Hepatocyte (in vitro differentiated cells): ENCODE measurements at regions not wholly inside any gene's neighbourhood (a gene's known extent, or its start where the extent isn't known, plus 50 kb on each side); places are given as distances from the start of the nearest gene placed in this dataset.

ENCODE experiments used
- DNase-seq: peaks from one replicate; pipeline ENCODE4 v3.0.0-alpha.2; 2016; ENCODE audit warnings: low spot score
- H2AFZ ChIP-seq: fragments of 200-600 bp; sonication (generic); 2 replicates; pipeline ENCODE4 v1.6.0; 2016; ENCODE audit warnings: antibody characterized with exemption, mild to moderate bottlenecking
- H3K27ac ChIP-seq: fragments of 200-600 bp; sonication (generic); 2 replicates; pipeline ENCODE4 v1.5.1; 2016; ENCODE audit warnings: mild to moderate bottlenecking
- H3K27me3 ChIP-seq: fragments of 200-600 bp; sonication (generic); 2 replicates; pipeline ENCODE4 v1.6.1; 2016
- H3K36me3 ChIP-seq: fragments of 200-600 bp; sonication (generic); replicated peaks from 2 replicates; pipeline ENCODE4 v1.5.1; 2016; ENCODE audit warnings: low read depth; ENCODE audit not compliant: insufficient read depth
- H3K4me1 ChIP-seq: fragments of 200-600 bp; sonication (generic); 2 replicates; pipeline ENCODE4 v1.5.1; 2016; ENCODE audit warnings: mild to moderate bottlenecking, moderate library complexity; ENCODE audit not compliant: insufficient read depth
- H3K4me2 ChIP-seq: fragments of 200-600 bp; sonication (generic); 2 replicates; pipeline ENCODE4 v1.6.0; 2016
- H3K4me3 ChIP-seq: fragments of 200-600 bp; sonication (generic); 2 replicates; pipeline ENCODE4 v1.5.1; 2016; ENCODE audit warnings: mild to moderate bottlenecking
- H3K79me2 ChIP-seq: fragments of 200-600 bp; sonication (generic); 2 replicates; pipeline ENCODE4 v1.6.0; 2017; ENCODE audit warnings: mild to moderate bottlenecking
- H3K9me2 ChIP-seq: fragments of 200-600 bp; sonication (generic); replicated peaks from 2 replicates; pipeline ENCODE4 v1.6.0; 2017; ENCODE audit warnings: mild to moderate bottlenecking; ENCODE audit not compliant: insufficient read depth
- H3K9me3 ChIP-seq: fragments of 200-600 bp; sonication (generic); 2 replicates; pipeline ENCODE4 v1.5.1; 2016; ENCODE audit warnings: low read depth, mild to moderate bottlenecking
- H4K20me1 ChIP-seq: fragments of 200-600 bp; sonication (generic); 2 replicates; pipeline ENCODE4 v1.6.0; 2016; ENCODE audit warnings: mild to moderate bottlenecking; ENCODE audit not compliant: insufficient read depth, poor library complexity, severe bottlenecking
- CTCF ChIP-seq: fragments of 200-600 bp; sonication (generic); IDR thresholded peaks from 2 replicates; pipeline ENCODE4 v1.5.1; 2016; ENCODE audit warnings: antibody characterized with exemption, mild to moderate bottlenecking; ENCODE audit not compliant: poor library complexity
- EZH2 ChIP-seq: fragments of 200-600 bp; sonication (generic); IDR thresholded peaks from 2 replicates; pipeline ENCODE4 v1.6.1; 2016; ENCODE audit warnings: antibody characterized with exemption, mild to moderate bottlenecking, borderline replicate concordance
- EZH2phosphoT487 ChIP-seq: fragments of 200-600 bp; sonication (generic); IDR thresholded peaks from one replicate; pipeline ENCODE4 v1.6.1; 2018; ENCODE audit warnings: antibody characterized with exemption, mild to moderate bottlenecking, low read depth, moderate library complexity; ENCODE audit not compliant: unreplicated experiment, severe bottlenecking
- WGBS: methylation state at CpG from one replicate; pipeline ENCODE4 v1.1.6; 2016; ENCODE audit warnings: low lambda C conversion rate; ENCODE audit errors: missing lambda C conversion rate; 5-methylcytosine and 5-hydroxymethylcytosine counted together

- Histone ChIP-seq H3K79me2 (no peaks in the 10 kb centered on the region), H3K4me1 (no peaks in the 10 kb centered on the region), H3K4me3 (no peak overlapping the region), H3K27ac (no peak overlapping the region), H3K27me3 (no peaks in the 10 kb centered on the region), H3K36me3 (no peaks in the 10 kb centered on the region), H4K20me1 (no peaks in the 10 kb centered on the region), H3K9me3 (no peaks in the 10 kb centered on the region), H3K4me2 (no peak overlapping the region), H2AFZ (no peak overlapping the region), H3K9me2 (no peaks in the 10 kb centered on the region)
- no peak for DNase-seq
- no peak for TF ChIP-seq CTCF
- no peak for TF ChIP-seq EZH2
Measured at GRCh38 chr6:72559067-72559466, 62.8 kb upstream of the KCNQ5 start.

GRCh38 chr6:72559555-72559954 lies 62.3 kb upstream of the KCNQ5 start:
- H3K4me1 ChIP-seq = no peaks in the 10 kb centered on the region
- H3K9me2 ChIP-seq = no peaks in the 10 kb centered on the region
- no peak overlapping the region for H3K4me3 ChIP-seq
- H3K36me3 ChIP-seq = no peaks in the 10 kb centered on the region
- no peaks in the 10 kb centered on the region for H3K9me3 ChIP-seq
- no peaks in the 10 kb centered on the region for H3K79me2 ChIP-seq
- no peak overlapping the region for H2AFZ ChIP-seq
- no peaks in the 10 kb centered on the region for H3K27me3 ChIP-seq
- TF ChIP-seq EZH2 (no peak), CTCF (no peak), EZH2phosphoT487 (no peak)
- 78% methylated on average over 3 of the region's 3 CpGs for WGBS
- H4K20me1 ChIP-seq = no peaks in the 10 kb centered on the region
- no peak for DNase-seq
- H3K27ac ChIP-seq = no peak overlapping the region
- no peak overlapping the region for H3K4me2 ChIP-seq

- Histone ChIP-seq H3K4me3 (no peak overlapping the region), H3K27ac (no peak overlapping the region), H3K9me2 (no peaks in the 10 kb centered on the region), H2AFZ (no peak overlapping the region), H4K20me1 (no peaks in the 10 kb centered on the region), H3K27me3 (no peaks in the 10 kb centered on the region), H3K36me3 (no peaks in the 10 kb centered on the region), H3K4me1 (no peaks in the 10 kb centered on the region), H3K9me3 (no peaks in the 10 kb centered on the region), H3K4me2 (no peak overlapping the region), H3K79me2 (no peaks in the 10 kb centered on the region)
- no peak for TF ChIP-seq EZH2
- TF ChIP-seq EZH2phosphoT487 = no peak
- TF ChIP-seq CTCF = no peak
- 76% methylated on average over 9 of the region's 9 CpGs for WGBS
- no peak for DNase-seq
Measured at GRCh38 chr6:72560721-72561593, 60.9 kb upstream of the KCNQ5 start.
